CD4-positive, alpha-beta T cell treated with Interleukin-6 for 4 hours (primary cell): ENCODE measurements at regions not wholly inside any gene's neighbourhood (a gene's known extent, or its start where the extent isn't known, plus 50 kb on each side); places are given as distances from the start of the nearest gene placed in this dataset.

Experiments used
- DNase-seq: peaks from one replicate; pipeline ENCODE4 v3.0.0-alpha.2; 2020; ENCODE audit warnings: mixed read lengths

DNA sequence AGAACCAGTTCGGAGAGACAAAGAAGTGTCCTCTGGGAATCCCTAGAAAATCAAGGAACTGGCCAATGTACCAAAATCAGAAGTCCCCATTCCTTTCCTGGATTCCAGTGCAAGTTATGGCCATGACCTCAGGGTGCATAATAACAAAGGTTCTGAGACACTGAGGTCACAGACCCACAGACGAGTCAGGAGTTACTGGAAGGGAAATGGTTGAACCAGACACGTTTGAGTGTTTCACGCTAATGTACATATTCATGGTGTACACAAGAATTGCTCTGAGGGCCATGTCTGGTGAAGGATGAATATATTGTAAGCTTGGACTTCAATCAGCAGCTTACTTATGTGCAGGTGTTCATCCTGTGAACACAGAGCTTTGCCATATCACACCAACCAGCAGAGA lies 58.6 kb upstream of the KLHL29 start:
- no peak for DNase-seq

DNA sequence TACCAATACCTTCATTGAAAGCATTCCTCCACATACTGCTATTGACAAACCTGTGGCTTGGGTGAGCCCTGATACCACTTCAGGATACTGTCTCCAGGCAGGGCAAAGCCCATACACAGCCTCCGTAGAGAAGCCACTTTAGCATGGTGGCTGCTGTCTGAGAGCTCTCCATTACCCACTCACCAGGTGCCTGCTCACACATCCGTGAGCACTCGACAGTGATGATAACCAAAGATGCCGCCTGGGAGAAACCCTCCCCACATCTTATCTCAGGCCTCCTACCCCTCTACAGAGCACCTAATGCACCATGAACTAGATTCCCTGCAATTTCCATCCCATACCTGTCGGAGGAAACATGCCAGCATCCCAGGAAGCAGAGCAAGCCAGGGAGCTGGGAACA lies 57.6 kb upstream of the KLHL29 start:
- DNase-seq: no peak

DNA sequence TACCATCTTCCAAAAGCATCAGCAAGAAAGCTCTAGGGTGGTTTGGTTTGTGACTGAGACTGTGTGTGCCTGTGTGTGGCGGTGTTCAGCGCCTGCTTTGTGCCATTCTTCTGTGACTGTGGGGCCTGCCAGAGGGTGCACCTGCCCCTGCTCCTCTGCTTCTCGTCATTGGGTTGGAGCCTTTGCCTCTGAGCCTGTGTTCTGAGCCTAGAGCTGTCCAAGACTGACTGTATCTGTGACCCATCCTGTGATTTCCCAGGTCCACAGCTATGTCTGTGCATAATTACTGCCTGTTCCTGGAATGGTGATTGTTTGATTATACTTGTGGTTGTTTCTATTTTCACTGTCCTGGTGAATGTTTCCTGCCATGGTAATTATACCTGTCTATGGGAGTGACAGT lies 57.1 kb upstream of the KLHL29 start:
- no peak for DNase-seq

DNA sequence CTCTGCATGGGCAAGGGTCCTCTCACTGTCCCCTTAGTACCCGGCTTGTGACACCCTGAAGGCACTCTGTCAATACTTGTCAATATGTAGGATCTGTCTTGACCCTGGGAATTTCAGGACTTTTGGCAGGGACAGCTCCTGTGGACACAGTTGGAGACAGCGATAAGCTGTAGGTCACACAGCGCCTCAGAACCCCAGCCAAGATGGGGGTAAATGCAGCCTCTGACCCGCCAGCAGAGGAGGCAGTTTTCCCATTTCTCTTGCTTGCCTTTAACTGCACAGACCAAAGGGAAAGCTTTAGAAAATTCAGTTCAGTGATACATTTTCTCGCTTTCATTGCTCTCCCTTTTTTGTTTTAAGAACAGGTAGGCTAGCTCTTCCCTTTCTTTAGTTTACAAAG lies 54.8 kb upstream of the KLHL29 start:
- no peak for DNase-seq
